ENCODE measurements at regions not wholly inside any gene's neighbourhood (a gene's known extent, or its start where the extent isn't known, plus 50 kb on each side); places are given as distances from the start of the nearest gene placed in this dataset.

- no peaks in the 10 kb centered on the region for H3K27me3 ChIP-seq
- intact Hi-C loops (cut with DNase I), result no loop called here
- H3K27ac ChIP-seq, result no peak overlapping the region
- TF ChIP-seq CTCF (IDR thresholded peaks at IDR 0.05) (no peak), POLR2A (IDR thresholded peaks at IDR 0.05) (no peak)
- no peak overlapping the region for H3K4me3 ChIP-seq
- H3K9me3 ChIP-seq (replicated peaks in 1 of 3), result no peaks in the 10 kb centered on the region
- 58 to 72% (median 69%) methylated on average over 3 of the region's 3 CpGs for WGBS, 4 donors
- H3K36me3 ChIP-seq (replicated peaks in 1 of 2), result no peaks in the 10 kb centered on the region
- H3K4me1 ChIP-seq (replicated peaks in 1 of 2), result peaks cover 0 to 21% of the 10 kb centered on the region in 2 donors
- no peak for DNase-seq
These were observed 236.0 kb upstream of the SGK1 start for GRCh38 chr6:134553936-134554335.

GRCh38 chr6:134551245-134551960 lies 233.5 kb upstream of the SGK1 start:
- WGBS, 4 donors, result 60 to 64% (median 63%) methylated on average over 6 of the region's 6 CpGs
- no peaks in the 10 kb centered on the region for H3K36me3 ChIP-seq (replicated peaks in 1 of 2)
- no peaks in the 10 kb centered on the region for H3K9me3 ChIP-seq (replicated peaks in 1 of 3)
- no peak overlapping the region for H3K4me3 ChIP-seq
- intact Hi-C loops (cut with DNase I), result no loop called here
- peaks cover 0 to 21% of the 10 kb centered on the region in 2 donors for H3K4me1 ChIP-seq (replicated peaks in 1 of 2)
- TF ChIP-seq POLR2A (IDR thresholded peaks at IDR 0.05), result no peak
- TF ChIP-seq CTCF (IDR thresholded peaks at IDR 0.05), result no peak
- no peaks in the 10 kb centered on the region for H3K27me3 ChIP-seq
- H3K27ac ChIP-seq, result peak overlapping the region in 3 of 5 donors; percentile 22 to 27 (median 23)
- DNase-seq, result peak in 5 of 7 donors; percentile 10 to 58 (median 27)

GRCh38 chr6:134550604-134551003 lies 232.7 kb upstream of the SGK1 start:
- no peaks in the 10 kb centered on the region for H3K27me3 ChIP-seq
- peak overlapping the region in 2 of 5 donors; percentile 27 to 35 for H3K27ac ChIP-seq
- H3K36me3 ChIP-seq (replicated peaks in 1 of 2), result no peaks in the 10 kb centered on the region
- intact Hi-C loops (cut with DNase I), result no loop called here
- peak in 2 of 7 donors; percentile 31 to 61 for DNase-seq
- 19 to 41% (median 27%) methylated on average over 3 of the region's 3 CpGs for WGBS, 4 donors
- no peaks in the 10 kb centered on the region for H3K9me3 ChIP-seq (replicated peaks in 1 of 3)
- no peak overlapping the region for H3K4me3 ChIP-seq
- H3K4me1 ChIP-seq (replicated peaks in 1 of 2), result peaks cover 0 to 21% of the 10 kb centered on the region in 2 donors
- no peak for TF ChIP-seq POLR2A (IDR thresholded peaks at IDR 0.05)
- TF ChIP-seq CTCF (IDR thresholded peaks at IDR 0.05), result no peak

- Histone ChIP-seq H3K27me3 (no peaks in the 10 kb centered on the region), H3K4me3 (no peak overlapping the region), H3K9me3 (replicated peaks in 1 of 3) (no peaks in the 10 kb centered on the region), H3K27ac (peak overlapping the region in 1 of 5 donors; percentile 35), H3K36me3 (replicated peaks in 1 of 2) (no peaks in the 10 kb centered on the region), H3K4me1 (replicated peaks in 1 of 2) (peaks cover 0 to 21% of the 10 kb centered on the region in 2 donors)
- no peak for DNase-seq
- TF ChIP-seq CTCF (IDR thresholded peaks at IDR 0.05) (no peak), POLR2A (IDR thresholded peaks at IDR 0.05) (no peak)
- intact Hi-C loops (cut with DNase I), result no loop called here
These were observed 231.9 kb upstream of the SGK1 start for GRCh38 chr6:134549854-134550253.

All from adrenal gland (tissue), 9 donors.